ENCODE measurements at regions not wholly inside any gene's neighbourhood (a gene's known extent, or its start where the extent isn't known, plus 50 kb on each side); places are given as distances from the start of the nearest gene placed in this dataset.
A peak's percentile ranks its signal among the peaks of the same experiment; 100 is the strongest.

GRCh38 chr13:53276265-53276664, 247.7 kb downstream of the OLFM4 start:
- TF ChIP-seq CBX5 (IDR thresholded peaks at IDR 0.05; ENCODE audit: low read depth, low read length) (no peak), TCF12 (IDR thresholded peaks at IDR 0.05; ENCODE audit: low read depth, low read length) (no peak), POLR2AphosphoS5 (IDR thresholded peaks at IDR 0.05; ENCODE audit: low read depth, low read length) (peak; percentile 69; the same call in 1 of the 2 replicates), JUN (IDR thresholded peaks at IDR 0.05; ENCODE audit: low read depth, low read length) (no peak), JUND (IDR thresholded peaks at IDR 0.05; ENCODE audit: low read length) (peak; percentile 83), POLR2A (IDR thresholded peaks at IDR 0.05; ENCODE audit: control extremely low read depth in 1 of 2, low read depth in 2 of 2, low read length in 2 of 2) (no peak), RAD21 (IDR thresholded peaks at IDR 0.05 in 1 of 2, conservative IDR thresholded peaks at IDR 0.05 in 1 of 2; ENCODE audit: low read depth in 2 of 2, low read length in 2 of 2) (no peak), ASH2L (IDR thresholded peaks at IDR 0.05; ENCODE audit: low read length) (no peak)
- TF ChIP-seq, protein P1, sequence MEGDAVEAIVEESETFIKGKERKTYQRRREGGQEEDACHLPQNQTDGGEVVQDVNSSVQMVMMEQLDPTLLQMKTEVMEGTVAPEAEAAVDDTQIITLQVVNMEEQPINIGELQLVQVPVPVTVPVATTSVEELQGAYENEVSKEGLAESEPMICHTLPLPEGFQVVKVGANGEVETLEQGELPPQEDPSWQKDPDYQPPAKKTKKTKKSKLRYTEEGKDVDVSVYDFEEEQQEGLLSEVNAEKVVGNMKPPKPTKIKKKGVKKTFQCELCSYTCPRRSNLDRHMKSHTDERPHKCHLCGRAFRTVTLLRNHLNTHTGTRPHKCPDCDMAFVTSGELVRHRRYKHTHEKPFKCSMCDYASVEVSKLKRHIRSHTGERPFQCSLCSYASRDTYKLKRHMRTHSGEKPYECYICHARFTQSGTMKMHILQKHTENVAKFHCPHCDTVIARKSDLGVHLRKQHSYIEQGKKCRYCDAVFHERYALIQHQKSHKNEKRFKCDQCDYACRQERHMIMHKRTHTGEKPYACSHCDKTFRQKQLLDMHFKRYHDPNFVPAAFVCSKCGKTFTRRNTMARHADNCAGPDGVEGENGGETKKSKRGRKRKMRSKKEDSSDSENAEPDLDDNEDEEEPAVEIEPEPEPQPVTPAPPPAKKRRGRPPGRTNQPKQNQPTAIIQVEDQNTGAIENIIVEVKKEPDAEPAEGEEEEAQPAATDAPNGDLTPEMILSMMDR (IDR thresholded peaks at IDR 0.05; ENCODE audit: control extremely low read depth in 1 of 3, insufficient read depth in 1 of 3, low read depth in 1 of 3, low read length in 3 of 3): no peak
